ENCODE measurements at regions not wholly inside any gene's neighbourhood (a gene's known extent, or its start where the extent isn't known, plus 50 kb on each side); places are given as distances from the start of the nearest gene placed in this dataset.
A peak's percentile ranks its signal among the peaks of the same experiment; 100 is the strongest.

GRCh38 chr6:105981002-105981887 lies 104.9 kb upstream of the PRDM1 start:
- H2AFZ ChIP-seq (replicated peaks), result peak overlapping the region; percentile 59
- peak overlapping the region; percentile 23 for H3K4me3 ChIP-seq
- H3K36me3 ChIP-seq, result no peaks in the 10 kb centered on the region
- no peaks in the 10 kb centered on the region for H3F3A ChIP-seq (ENCODE audit: low read depth)
- DNase-seq (ENCODE audit: low spot score), result peak; percentile 26
- Mint-ChIP-seq H3K4me3 (peak overlapping the region; percentile 34), H3K36me3 (peaks cover 1% of the 10 kb centered on the region), H3K4me1 (peaks cover 6% of the 10 kb centered on the region), H3K27me3 (ENCODE audit: insufficient read depth, low read depth) (peaks cover 52% of the 10 kb centered on the region), H3K27ac (no peak overlapping the region), H3K9me3 (peaks cover 13% of the 10 kb centered on the region)
- no peaks in the 10 kb centered on the region for H3K9me3 ChIP-seq (ENCODE audit: low read depth)
- peak; percentile 87 for TF ChIP-seq EZH2 (IDR thresholded peaks at IDR 0.05)
- TF ChIP-seq EZH2phosphoT487 (IDR thresholded peaks at IDR 0.05), result peak; percentile 77
- no peak for TF ChIP-seq CTCF (IDR thresholded peaks at IDR 0.05)
- no peak overlapping the region for H3K9ac ChIP-seq
- H4K20me1 ChIP-seq (ENCODE audit: low read depth), result no peaks in the 10 kb centered on the region
- H3K27me3 ChIP-seq, result peaks cover 70% of the 10 kb centered on the region
- no peaks in the 10 kb centered on the region for H3K79me2 ChIP-seq (ENCODE audit: low read depth)
- no peak overlapping the region for H3K27ac ChIP-seq
- peaks cover 7% of the 10 kb centered on the region for H3K4me1 ChIP-seq
- H3K4me2 ChIP-seq, result peak overlapping the region; percentile 64

- peaks cover 47% of the 10 kb centered on the region for H3K27me3 ChIP-seq
- H3K27ac ChIP-seq, result no peak overlapping the region
- Mint-ChIP-seq H3K4me3 (no peak overlapping the region), H3K9me3 (peaks cover 13% of the 10 kb centered on the region), H3K36me3 (peaks cover 1% of the 10 kb centered on the region), H3K27me3 (ENCODE audit: insufficient read depth, low read depth) (peaks cover 31% of the 10 kb centered on the region), H3K4me1 (no peaks in the 10 kb centered on the region), H3K27ac (no peak overlapping the region)
- no peak overlapping the region for H3K4me2 ChIP-seq
- no peaks in the 10 kb centered on the region for H3K36me3 ChIP-seq
- H3K79me2 ChIP-seq (ENCODE audit: low read depth), result no peaks in the 10 kb centered on the region
- no peaks in the 10 kb centered on the region for H3F3A ChIP-seq (ENCODE audit: low read depth)
- no peaks in the 10 kb centered on the region for H4K20me1 ChIP-seq (ENCODE audit: low read depth)
- no peaks in the 10 kb centered on the region for H3K9me3 ChIP-seq (ENCODE audit: low read depth)
- H3K9ac ChIP-seq, result no peak overlapping the region
- no peak overlapping the region for H3K4me3 ChIP-seq
- H3K4me1 ChIP-seq, result no peaks in the 10 kb centered on the region
- H2AFZ ChIP-seq (replicated peaks), result no peak overlapping the region
- TF ChIP-seq EZH2phosphoT487 (IDR thresholded peaks at IDR 0.05), result no peak
- no peak for TF ChIP-seq EZH2 (IDR thresholded peaks at IDR 0.05)
- TF ChIP-seq CTCF (IDR thresholded peaks at IDR 0.05), result no peak
- DNase-seq (ENCODE audit: low spot score), result no peak
Observed at GRCh38 chr6:105978974-105979373, 107.2 kb upstream of the PRDM1 start.

- no peak overlapping the region for H3K4me3 ChIP-seq
- no peaks in the 10 kb centered on the region for H3K79me2 ChIP-seq (ENCODE audit: low read depth)
- no peaks in the 10 kb centered on the region for H3K4me1 ChIP-seq
- Mint-ChIP-seq H3K36me3 (peaks cover 1% of the 10 kb centered on the region), H3K27me3 (ENCODE audit: insufficient read depth, low read depth) (peaks cover 27% of the 10 kb centered on the region), H3K27ac (no peak overlapping the region), H3K9me3 (peaks cover 20% of the 10 kb centered on the region), H3K4me3 (no peak overlapping the region), H3K4me1 (no peaks in the 10 kb centered on the region)
- H3K27ac ChIP-seq, result no peak overlapping the region
- H2AFZ ChIP-seq (replicated peaks), result no peak overlapping the region
- no peaks in the 10 kb centered on the region for H3K9me3 ChIP-seq (ENCODE audit: low read depth)
- H3K4me2 ChIP-seq, result no peak overlapping the region
- no peaks in the 10 kb centered on the region for H3K36me3 ChIP-seq
- H3K9ac ChIP-seq, result no peak overlapping the region
- TF ChIP-seq CTCF (IDR thresholded peaks at IDR 0.05), result no peak
- no peak for TF ChIP-seq EZH2phosphoT487 (IDR thresholded peaks at IDR 0.05)
- TF ChIP-seq EZH2 (IDR thresholded peaks at IDR 0.05), result no peak
- no peaks in the 10 kb centered on the region for H4K20me1 ChIP-seq (ENCODE audit: low read depth)
- H3F3A ChIP-seq (ENCODE audit: low read depth), result no peaks in the 10 kb centered on the region
- DNase-seq (ENCODE audit: low spot score), result no peak
- peaks cover 38% of the 10 kb centered on the region for H3K27me3 ChIP-seq
Observed at GRCh38 chr6:105977934-105978504, 108.1 kb upstream of the PRDM1 start.

Measured in neural progenitor cell (in vitro differentiated cells).